MM.1S (cell line): ENCODE measurements at regions not wholly inside any gene's neighbourhood (a gene's known extent, or its start where the extent isn't known, plus 50 kb on each side); places are given as distances from the start of the nearest gene placed in this dataset.
"Not testable (repeated sequence)": the region's sequence is repeated elsewhere in the genome, so short reads cannot be mapped to it uniquely, and the experiment has no call there.

Source experiments
- DNase-seq: peaks from one replicate; pipeline ENCODE4 v3.0.0-alpha.2; 2015
- H2AFZ ChIP-seq: fragments of 300-600 bp; sonication (generic); 2 replicates; pipeline ENCODE4 v1.6.0; 2016; ENCODE audit warnings: antibody characterized with exemption, low read length
- H3F3A ChIP-seq: fragments of 300-600 bp; sonication (generic); 2 replicates; pipeline ENCODE4 v1.6.1; 2016; ENCODE audit warnings: mild to moderate bottlenecking, antibody characterized with exemption, low read length, moderate library complexity, mixed read lengths; ENCODE audit not compliant: insufficient read depth
- H3K27ac ChIP-seq: fragments of 300-600 bp; sonication (generic); 2 replicates; pipeline ENCODE4 v1.5.1; 2016; ENCODE audit warnings: mild to moderate bottlenecking, low read length
- H3K27me3 ChIP-seq: fragments of 300-600 bp; sonication (generic); replicated peaks from 2 replicates; pipeline ENCODE4 v1.6.0; 2016; ENCODE audit warnings: low read length; ENCODE audit not compliant: insufficient read depth
- H3K36me3 ChIP-seq: fragments of 300-600 bp; sonication (generic); replicated peaks from 2 replicates; pipeline ENCODE4 v1.6.1; 2016; ENCODE audit warnings: mild to moderate bottlenecking, low read length, mixed read lengths; ENCODE audit not compliant: insufficient read depth
- H3K4me1 ChIP-seq: fragments of 300-600 bp; sonication (generic); 2 replicates; pipeline ENCODE4 v1.6.1; 2016; ENCODE audit warnings: low read length, mixed read lengths
- H3K4me2 ChIP-seq: fragments of 300-600 bp; sonication (generic); 2 replicates; pipeline ENCODE4 v1.6.0; 2016; ENCODE audit warnings: low read depth, low read length
- H3K4me3 ChIP-seq: fragments of 300-600 bp; sonication (generic); 2 replicates; pipeline ENCODE4 v1.5.1; 2016; ENCODE audit warnings: low read length, mixed read lengths
- H3K79me2 ChIP-seq: fragments of 300-600 bp; sonication (generic); 2 replicates; pipeline ENCODE4 v1.6.1; 2016; ENCODE audit warnings: mixed run types, low read length, mixed read lengths
- H3K9ac ChIP-seq: fragments of 300-600 bp; sonication (generic); 2 replicates; pipeline ENCODE4 v1.6.1; 2016; ENCODE audit warnings: low read length, mixed read lengths
- H3K9me2 ChIP-seq: fragments of 300-600 bp; sonication (generic); replicated peaks from 2 replicates; pipeline ENCODE4 v1.6.1; 2016; ENCODE audit warnings: mild to moderate bottlenecking, low read length, mixed read lengths; ENCODE audit not compliant: insufficient read depth
- H3K9me3 ChIP-seq: fragments of 300-600 bp; sonication (generic); replicated peaks from 2 replicates; pipeline ENCODE4 v1.6.1; 2016; ENCODE audit warnings: mild to moderate bottlenecking, low read length, mixed read lengths; ENCODE audit not compliant: insufficient read depth
- H4K20me1 ChIP-seq: fragments of 300-600 bp; sonication (generic); 2 replicates; pipeline ENCODE4 v1.6.1; 2016; ENCODE audit warnings: mild to moderate bottlenecking, low read length, moderate library complexity, mixed read lengths; ENCODE audit not compliant: insufficient read depth
- EZH2 ChIP-seq: fragments of 300-600 bp; sonication (generic); optimal IDR thresholded peaks from 2 replicates; pipeline ENCODE3; 2017; ENCODE audit warnings: low read depth, mild to moderate bottlenecking, antibody characterized with exemption, low read length, mixed read lengths
- EZH2phosphoT487 ChIP-seq: fragments of 300-600 bp; sonication (generic); IDR thresholded peaks from 2 replicates; pipeline ENCODE4 v1.6.1; 2018; ENCODE audit warnings: antibody characterized with exemption, low read length
- TF ChIP-seq, protein P1 (sequence below): fragments of 300-600 bp; sonication (generic); IDR thresholded peaks from 2 replicates; pipeline ENCODE4 v1.5.1; 2016; ENCODE audit warnings: antibody characterized with exemption, low read length, mixed read lengths

DNA sequence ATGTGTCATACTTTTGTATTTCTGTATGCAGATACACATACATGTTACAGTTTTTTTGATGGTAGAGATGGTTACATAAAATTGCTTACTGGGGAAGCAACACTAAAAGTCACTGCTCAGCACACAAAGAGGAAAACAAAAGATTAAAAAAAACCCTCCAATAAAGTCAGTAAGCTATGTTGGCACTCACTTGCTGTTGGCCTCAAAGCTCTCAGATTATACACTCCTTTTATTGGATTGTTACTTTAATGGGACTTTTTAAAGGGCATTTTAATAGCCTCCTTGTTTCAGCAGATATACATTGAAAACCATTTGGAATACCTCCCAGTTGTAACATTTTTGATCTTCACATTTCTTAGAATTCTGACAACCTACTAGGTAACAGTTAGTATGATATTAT, 222.0 kb upstream of the HHIP start:
- H3K9ac ChIP-seq = no peak overlapping the region
- H3K36me3 ChIP-seq = no peaks in the 10 kb centered on the region
- TF ChIP-seq, protein P1, sequence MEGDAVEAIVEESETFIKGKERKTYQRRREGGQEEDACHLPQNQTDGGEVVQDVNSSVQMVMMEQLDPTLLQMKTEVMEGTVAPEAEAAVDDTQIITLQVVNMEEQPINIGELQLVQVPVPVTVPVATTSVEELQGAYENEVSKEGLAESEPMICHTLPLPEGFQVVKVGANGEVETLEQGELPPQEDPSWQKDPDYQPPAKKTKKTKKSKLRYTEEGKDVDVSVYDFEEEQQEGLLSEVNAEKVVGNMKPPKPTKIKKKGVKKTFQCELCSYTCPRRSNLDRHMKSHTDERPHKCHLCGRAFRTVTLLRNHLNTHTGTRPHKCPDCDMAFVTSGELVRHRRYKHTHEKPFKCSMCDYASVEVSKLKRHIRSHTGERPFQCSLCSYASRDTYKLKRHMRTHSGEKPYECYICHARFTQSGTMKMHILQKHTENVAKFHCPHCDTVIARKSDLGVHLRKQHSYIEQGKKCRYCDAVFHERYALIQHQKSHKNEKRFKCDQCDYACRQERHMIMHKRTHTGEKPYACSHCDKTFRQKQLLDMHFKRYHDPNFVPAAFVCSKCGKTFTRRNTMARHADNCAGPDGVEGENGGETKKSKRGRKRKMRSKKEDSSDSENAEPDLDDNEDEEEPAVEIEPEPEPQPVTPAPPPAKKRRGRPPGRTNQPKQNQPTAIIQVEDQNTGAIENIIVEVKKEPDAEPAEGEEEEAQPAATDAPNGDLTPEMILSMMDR = no peak
- TF ChIP-seq EZH2 (no peak), EZH2phosphoT487 (no peak)
- H3K4me3 ChIP-seq = no peak overlapping the region
- H2AFZ ChIP-seq = no peak overlapping the region
- H3K9me2 ChIP-seq = no peaks in the 10 kb centered on the region
- no peaks in the 10 kb centered on the region for H4K20me1 ChIP-seq
- H3K9me3 ChIP-seq = no peaks in the 10 kb centered on the region
- H3K4me1 ChIP-seq = peaks cover 7% of the 10 kb centered on the region
- DNase-seq = no peak
- no peaks in the 10 kb centered on the region for H3K27me3 ChIP-seq
- H3F3A ChIP-seq = no peaks in the 10 kb centered on the region
- no peak overlapping the region for H3K4me2 ChIP-seq
- no peak overlapping the region for H3K27ac ChIP-seq
- H3K79me2 ChIP-seq = no peaks in the 10 kb centered on the region

DNA sequence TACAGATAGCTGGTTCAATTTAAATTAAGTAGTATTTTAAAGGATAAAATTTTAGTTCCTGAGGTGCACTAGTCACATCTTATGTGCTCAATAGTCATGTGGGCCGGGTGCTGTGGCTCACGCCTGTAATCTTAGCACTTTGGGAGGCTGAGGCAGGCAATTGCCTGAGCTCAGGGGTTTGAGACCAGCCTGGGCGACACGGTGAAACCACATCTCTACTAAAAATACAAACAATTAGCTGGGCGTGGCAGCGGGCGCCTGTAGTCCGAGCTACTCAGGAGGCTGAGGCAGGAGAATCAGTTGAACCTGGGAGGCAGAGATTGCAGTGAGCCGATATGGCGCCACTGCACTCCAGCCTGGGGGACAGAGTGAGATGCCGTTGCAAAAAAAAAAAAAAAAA, 219.9 kb upstream of the HHIP start:
- H2AFZ ChIP-seq, H3K4me1 ChIP-seq, H3K27me3 ChIP-seq, H3K4me3 ChIP-seq, H3K36me3 ChIP-seq, H3K9me2 ChIP-seq, H3K27ac ChIP-seq, H3K9ac ChIP-seq, H3F3A ChIP-seq, H3K79me2 ChIP-seq, H4K20me1 ChIP-seq, H3K4me2 ChIP-seq, H3K9me3 ChIP-seq, DNase-seq: not testable (repeated sequence)

DNA sequence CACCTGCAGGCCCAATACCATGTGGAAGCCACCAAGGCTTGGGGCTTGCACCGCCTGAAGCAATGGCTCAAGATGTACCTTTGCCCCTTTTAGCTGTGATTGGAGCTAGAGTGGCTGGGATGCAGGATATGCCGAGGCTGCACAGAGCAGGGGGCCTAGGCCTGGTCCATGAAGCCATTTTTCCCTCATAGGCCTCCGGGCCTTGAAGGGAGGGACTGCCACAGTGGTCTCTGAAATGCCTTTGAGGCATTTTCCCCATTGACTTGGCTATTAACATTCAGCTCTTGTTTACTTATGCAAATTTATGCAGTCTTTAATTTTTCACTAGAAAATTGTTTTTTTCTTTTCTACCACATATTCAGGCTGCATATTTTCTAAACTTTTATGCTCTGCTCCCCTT, 203.2 kb upstream of the HHIP start:
- no peak for TF ChIP-seq EZH2
- Histone ChIP-seq H3K4me1 (no peaks in the 10 kb centered on the region), H3K36me3 (no peaks in the 10 kb centered on the region), H3K27me3 (no peaks in the 10 kb centered on the region), H3K4me2 (no peak overlapping the region), H3K27ac (no peak overlapping the region), H3K79me2 (no peaks in the 10 kb centered on the region), H3K4me3 (no peak overlapping the region), H3K9me3 (no peaks in the 10 kb centered on the region), H3F3A (no peaks in the 10 kb centered on the region), H4K20me1 (no peaks in the 10 kb centered on the region), H2AFZ (no peak overlapping the region), H3K9ac (no peak overlapping the region), H3K9me2 (no peaks in the 10 kb centered on the region)
- DNase-seq = no peak

DNA sequence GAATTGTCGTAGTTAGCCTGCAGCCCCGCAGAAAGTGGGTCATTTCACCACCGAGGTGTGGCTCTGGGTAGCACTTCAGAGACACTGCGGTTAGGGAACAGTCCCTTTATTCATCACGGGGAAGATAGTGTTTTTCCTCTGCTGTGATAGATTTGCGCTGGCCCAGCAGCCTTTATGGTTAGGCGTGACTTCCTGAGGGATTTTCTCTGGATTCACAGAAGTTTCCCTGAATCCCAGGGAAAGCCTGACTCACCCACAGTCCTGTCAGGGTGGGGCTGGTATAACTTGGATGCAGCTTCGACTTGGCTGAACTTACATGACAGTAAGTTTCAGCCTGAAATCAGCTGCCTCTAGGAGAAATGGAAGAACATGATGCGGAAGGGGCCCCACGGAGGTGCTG, 196.3 kb upstream of the HHIP start:
- H4K20me1 ChIP-seq = no peaks in the 10 kb centered on the region
- no peak overlapping the region for H3K4me2 ChIP-seq
- no peak overlapping the region for H3K9ac ChIP-seq
- no peaks in the 10 kb centered on the region for H3K36me3 ChIP-seq
- no peaks in the 10 kb centered on the region for H3K4me1 ChIP-seq
- no peak overlapping the region for H3K27ac ChIP-seq
- no peaks in the 10 kb centered on the region for H3K27me3 ChIP-seq
- no peak overlapping the region for H2AFZ ChIP-seq
- no peaks in the 10 kb centered on the region for H3K9me2 ChIP-seq
- no peaks in the 10 kb centered on the region for H3K9me3 ChIP-seq
- H3F3A ChIP-seq = no peaks in the 10 kb centered on the region
- TF ChIP-seq EZH2 (no peak), EZH2phosphoT487 (no peak)
- TF ChIP-seq, protein P1 = no peak
- no peaks in the 10 kb centered on the region for H3K79me2 ChIP-seq
- DNase-seq = no peak
- H3K4me3 ChIP-seq = no peak overlapping the region
